CD1c-positive myeloid dendritic cell (primary cell): ENCODE measurements at regions not wholly inside any gene's neighbourhood (a gene's known extent, or its start where the extent isn't known, plus 50 kb on each side); places are given as distances from the start of the nearest gene placed in this dataset.

Experiments
- DNase-seq: peaks from one replicate; pipeline ENCODE4 v3.0.0-alpha.2; 2016; ENCODE audit errors: extremely low spot score

DNA sequence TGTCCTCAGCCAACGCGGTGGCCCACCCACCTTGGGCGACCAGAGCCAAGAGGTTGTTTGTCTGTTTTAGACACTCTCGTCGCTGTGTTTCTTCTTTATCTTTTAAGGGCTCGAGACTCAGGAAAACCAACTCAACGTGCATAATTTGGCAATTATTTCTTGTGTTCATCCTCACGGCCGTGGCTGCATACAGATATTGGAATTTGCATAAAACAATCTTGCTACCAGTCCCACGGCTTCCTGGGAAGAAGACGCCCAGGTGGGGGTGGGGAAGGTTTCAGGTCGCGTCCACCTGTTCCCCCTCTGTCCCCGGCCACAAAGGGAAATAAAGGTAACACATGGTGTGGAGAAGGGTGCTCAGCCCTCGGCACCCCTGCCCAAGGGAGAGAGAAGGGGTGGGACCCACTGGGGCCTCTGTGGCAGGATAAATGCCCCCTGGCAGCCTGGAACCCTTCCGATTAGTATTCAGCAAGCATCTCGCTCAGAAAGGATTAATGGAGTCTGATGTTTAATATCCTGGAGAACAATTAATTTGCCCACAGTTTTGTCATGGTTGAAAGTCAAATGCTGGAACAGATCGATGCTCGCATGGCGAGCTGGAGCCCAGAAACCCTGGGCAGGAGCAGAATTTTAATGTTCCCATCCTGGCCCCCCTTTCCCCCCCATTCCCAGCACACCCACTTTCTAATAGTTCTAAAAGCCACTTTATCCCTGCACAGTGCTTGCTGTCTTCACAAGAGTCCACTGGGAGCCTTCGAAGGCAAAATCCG, 359.7 kb downstream of the MN1 start:
- DNase-seq, result no peak

DNA sequence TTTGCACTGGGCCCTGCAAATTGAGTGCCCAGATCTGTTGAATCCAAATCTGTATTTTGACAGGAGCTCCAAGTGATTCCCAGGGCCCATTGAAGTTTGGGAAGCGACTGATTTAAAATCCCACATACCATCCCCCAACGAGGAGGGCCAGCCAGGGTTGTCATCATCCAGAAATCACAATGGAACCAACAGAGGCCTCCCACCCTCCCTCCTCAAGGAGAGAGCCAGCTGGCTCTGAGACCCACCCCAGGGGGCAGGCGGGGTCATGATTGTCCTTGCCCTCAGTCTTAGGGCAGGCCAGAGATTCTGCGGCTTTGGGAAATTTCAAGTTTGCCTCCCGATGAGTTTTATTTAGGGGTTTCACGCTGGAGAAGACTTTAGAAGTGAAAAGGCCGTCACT, 358.2 kb downstream of the MN1 start:
- no peak for DNase-seq

DNA sequence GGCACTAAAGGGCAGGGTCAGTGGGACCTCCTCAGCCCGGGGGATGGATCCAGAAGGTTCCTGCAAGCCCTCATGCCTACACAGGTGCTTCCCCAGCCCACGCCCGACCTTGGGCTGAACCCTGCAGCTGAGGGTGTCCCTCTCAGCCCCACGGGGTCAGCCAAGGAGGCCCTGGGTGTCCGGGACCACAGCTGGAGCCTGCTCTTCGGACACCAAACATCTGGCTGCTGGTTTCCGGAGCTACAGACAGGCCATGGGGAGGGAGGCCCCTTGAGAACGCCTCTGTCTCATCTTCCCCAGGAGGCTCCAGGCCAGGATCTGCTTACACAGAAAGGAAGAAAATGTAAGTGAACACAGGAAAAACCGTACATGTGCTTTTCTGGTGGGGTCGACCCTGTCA, 355.7 kb downstream of the MN1 start:
- no peak for DNase-seq

DNA sequence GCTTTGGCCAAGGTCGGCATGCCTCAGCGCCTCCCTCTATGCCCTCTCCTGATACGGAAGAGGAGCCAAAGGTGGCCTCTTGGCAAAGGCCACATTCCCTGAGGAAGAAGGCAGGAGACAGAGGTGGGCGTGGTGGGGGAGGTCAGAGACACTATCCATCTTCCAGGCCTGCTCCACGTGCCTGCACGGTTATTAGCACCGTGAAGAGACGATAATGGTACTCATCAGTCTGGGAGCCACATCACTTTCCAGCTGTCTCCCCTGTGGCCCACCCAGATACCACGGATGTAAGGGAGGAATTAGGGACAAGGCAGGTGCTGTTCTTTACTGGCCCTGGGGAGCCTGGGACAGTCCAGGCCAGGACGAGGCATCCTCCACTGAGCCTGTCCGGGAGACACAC, 354.3 kb downstream of the MN1 start:
- no peak for DNase-seq

DNA sequence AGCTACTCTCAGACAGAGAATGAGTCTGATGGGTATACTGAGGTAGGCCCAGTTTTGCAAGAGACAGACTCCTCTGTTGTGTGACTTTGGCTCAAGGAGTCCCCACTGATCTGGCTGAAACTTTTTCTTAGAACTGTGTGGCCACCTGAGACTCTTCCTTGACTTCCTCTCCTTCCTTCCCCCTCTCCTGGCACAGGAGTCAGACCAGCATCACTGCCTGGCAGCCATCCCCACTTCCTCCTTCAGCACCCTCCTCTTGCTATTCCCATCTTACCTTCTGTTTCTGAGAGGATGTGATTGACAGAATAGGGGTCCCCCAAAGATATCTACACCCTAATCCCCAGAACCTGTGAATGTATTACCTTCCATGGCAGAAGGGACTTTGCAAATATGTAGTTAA, 351.1 kb downstream of the MN1 start:
- no peak for DNase-seq

DNA sequence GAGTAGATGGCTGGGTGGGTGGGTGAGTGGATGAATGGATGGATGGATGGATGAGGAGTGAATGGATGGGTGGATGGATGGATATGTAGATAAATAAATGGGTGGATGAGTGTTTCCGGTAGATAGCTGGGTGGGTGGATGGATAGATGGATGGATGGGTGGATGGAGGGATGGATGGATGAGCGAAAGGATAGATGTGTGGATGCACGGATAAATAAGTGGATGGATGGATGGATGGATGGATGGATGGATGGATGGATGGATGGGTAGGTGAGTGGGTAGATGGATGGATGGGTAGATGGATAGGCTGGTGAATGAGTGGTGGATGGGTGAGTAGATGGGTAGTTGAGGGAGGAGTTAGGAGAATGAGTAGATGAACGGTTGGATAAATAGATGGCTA, 349.3 kb downstream of the MN1 start:
- no peak for DNase-seq

DNA sequence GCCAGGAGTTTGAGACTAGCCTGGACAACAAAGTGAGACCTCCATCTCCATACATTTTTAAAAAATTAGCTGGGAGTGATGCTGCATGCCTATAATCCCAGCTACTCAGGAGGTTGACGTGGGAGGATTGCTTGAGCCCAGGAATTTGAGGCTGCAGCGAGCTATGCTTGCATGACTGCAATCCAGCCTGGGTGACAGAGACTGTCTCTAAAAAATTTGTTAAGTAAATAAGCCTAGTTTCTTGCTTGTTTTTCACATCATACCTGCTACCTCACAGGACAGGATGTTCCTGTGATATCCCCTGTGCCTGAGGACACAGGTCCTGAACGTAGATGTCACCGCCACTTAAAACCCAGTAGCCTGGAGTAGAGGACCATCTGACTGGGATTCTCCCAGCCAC, 348.6 kb downstream of the MN1 start:
- DNase-seq, result no peak

DNA sequence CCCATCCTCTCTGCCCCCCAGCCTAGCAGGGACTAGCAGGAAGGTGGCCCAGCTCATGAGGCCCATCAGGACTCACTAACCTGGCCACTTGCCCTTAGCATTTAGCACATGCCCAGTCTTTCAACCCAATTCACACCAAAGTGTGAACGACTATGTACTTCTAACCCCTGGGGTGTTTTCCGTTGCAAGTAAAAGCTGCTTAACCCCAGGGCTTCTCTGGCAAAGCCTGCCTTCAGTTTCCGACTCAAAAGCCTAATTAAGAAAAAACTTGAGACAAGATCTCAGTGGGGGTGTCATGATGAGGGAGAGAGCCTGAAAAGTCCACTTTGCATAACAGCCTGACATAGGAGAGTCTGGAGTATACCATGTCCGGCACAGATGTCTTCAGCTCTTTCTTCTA, 347.8 kb downstream of the MN1 start:
- no peak for DNase-seq

DNA sequence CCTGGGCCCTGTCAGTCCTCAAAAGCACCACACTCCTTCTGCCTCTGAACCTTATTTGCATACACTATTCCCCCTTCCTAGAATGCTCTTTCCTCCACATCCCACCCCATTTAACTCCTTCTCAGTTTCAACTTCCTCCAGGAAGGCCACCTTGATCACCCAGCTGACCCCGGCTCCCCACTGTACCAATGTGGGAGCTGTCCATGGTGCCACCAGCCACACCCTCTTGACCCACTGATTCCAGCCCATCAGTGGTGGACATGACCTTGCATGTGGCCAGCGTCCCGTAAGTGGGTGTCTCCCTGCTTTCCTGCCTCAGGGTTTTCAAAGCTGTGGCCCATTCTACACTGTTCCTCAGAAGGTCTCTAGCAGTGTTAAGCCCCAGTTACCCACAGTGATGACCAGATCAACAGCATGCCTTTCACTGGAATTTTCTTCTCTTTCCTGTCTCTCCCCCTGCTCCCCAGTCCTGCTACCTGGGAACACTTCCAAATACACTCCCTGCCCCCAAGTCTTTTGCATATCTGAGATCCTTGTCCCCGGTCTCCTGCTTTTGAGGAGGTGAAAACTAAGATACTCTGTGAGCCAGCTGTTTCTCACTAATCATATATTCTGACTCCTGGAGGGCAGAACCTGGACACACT, 346.6 kb downstream of the MN1 start:
- no peak for DNase-seq

DNA sequence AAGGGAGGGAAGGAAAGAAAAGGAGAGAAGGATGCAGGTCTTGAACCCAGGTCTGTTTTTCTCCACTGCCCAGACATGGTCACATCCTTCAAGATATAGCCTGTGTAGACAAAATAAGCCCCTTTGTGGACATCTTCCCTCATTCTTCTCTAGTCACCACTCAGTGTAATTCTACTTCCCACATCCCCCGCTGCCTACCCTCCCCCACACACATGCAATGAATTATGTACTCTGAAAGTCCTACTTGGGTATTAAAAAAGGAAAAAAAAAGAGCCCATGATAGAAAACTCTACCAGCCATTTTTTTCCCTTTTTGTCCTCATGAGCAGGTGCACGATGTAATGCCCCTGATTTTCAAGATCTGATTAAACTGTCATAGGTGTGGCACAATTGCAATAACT, 346.0 kb downstream of the MN1 start:
- no peak for DNase-seq

DNA sequence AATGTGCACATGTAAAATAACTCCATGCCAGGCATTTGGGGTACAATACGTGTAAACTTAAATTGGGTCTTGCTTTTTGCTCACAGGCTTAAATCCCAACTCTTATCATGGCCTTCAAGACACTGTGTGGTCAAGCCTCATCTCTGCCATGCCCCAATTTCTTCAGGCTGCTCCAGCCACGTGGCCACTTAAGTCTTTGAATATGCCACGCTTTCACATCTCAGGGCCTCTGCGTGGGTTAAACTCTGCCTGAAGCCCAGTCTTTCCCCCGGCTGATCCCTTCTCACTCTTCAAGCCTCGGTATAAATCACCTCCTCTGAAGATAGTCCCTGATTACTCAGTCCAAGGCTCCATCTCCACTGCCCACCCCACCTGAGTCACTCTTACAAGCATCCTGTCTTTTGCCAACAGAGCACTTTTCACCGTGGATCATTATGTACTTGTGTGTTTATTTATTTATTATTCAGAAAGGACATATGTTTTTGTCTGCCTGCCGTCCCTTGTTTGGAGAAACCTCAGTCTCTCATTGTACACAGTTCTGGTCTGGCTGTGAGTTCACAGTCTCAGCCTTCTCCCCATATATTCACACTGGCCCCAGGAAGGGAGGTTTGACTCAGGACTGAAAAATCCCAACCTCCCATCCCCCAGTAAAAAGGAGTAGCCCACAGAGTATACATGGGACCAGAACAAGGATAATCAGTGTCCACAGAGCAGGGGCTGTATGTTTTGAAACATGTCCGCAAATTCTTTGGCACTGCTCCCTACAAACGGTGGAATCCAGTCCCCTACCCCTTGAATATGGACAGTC, 344.7 kb downstream of the MN1 start:
- DNase-seq, result no peak

DNA sequence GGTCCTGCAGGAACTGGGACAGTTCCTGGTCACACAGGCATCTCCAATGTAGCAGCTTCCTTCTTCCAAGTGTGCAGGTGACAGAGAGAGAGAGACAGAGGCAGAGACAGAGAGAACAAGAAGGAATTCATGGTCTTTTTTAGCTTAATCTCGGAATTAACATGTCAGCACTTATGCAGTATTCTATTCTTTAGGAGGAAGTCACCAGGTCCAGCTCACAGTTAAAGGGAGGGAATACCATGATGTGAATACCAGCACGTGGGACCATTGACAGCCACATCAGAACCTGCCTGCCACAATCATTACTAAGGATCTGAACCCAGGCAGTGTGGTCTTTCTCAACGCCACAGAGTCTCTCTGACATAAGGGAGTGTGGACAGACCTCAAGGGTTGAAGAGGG, 341.6 kb downstream of the MN1 start:
- no peak for DNase-seq

DNA sequence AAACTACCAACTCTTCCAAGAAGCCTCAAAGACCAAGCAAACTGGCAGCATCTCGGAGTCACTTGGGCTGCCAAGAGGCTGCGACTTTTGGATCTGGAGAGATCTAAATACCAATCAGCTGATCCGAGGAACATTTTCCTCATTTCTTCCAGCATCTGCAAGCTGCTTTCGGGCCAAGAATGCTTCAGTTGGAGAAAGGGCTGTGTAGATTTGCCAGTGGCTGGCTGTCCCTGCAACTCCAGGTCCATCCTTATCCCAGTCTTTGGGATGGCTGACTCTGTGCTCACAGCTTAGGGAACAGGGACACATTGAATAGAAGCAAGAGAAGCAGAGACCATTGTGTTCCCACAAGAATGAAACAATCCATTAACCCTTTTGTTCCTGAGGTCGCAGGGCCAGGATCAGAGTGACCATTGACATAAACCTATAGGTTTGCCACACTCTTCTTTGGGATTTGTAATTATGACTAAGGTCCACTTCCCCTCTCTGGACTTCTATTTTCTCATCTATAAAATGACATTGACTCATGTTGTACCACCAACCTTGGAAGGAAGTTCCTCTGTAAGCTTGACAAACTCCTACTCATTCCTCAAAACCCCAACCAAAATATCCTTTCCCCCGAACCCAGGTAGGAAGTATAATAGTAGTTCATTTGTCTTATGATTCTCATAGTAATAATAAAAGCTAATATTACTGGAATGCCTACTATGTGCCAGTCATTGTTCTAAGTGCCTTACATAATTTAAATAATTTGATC, 340.8 kb downstream of the MN1 start:
- DNase-seq, result no peak

DNA sequence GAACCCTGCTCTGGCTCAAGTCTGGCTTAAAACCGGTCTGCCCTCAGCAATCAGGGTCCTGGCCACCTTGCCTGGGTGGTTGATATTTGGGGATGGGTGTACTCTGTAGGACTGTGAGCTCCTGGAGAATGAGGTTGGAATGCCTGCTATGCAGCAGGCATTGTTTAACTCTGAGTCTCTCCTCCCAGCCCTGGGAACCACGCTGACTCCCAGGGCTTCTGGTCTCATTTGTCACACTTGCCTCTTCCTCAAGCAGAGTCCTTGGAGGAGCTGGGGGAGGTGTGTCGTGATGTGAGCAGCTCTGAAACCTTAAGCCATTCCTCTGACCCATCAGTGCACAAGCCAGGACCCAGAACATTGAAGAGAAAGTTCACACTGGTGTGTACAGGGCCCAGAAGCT, 340.1 kb downstream of the MN1 start:
- no peak for DNase-seq

DNA sequence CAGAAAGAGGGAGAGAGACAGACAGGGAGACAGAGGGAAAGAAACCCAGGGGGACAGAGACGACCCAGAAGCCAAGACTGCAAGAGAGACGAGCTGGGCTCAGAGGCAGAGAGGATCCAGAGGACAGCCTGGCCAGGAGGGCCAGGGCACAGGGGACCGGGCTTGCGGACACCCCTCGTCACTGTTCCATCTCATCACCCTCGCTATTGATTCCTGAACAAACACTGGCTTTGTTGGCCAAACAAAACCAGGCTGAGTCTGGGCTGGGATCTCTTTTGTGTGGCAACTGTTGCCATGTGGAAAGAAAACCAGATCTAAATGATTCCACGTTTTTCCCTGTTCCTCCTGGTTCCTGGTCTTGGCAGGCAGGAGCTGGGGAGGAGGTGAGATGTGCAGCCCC, 339.4 kb downstream of the MN1 start:
- no peak for DNase-seq

DNA sequence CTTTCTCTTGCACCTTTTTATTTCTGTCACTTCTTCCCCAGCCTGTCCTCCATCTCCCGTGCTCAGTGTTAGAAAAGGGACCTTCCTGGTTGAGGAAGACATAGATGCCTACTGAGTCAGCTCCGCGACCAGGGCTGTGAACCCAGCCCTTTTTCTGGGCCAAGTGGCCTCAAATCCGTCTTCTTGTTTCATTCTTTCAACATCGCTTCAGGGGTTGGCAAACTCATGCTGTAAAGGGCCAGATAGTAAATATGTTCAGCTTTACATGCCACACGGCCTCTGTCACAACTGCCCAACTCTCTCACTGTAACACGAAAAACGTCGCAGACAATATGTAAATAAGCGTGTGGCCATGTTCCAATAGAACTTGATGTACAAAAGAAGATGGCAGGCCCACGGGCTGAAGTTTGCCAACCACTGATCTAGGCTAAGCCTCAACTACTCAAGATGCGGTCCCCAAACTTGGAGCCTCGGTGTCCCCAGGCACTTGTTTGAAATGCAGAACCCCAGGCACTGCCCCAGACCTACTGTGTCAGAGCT, 338.4 kb downstream of the MN1 start:
- DNase-seq, result no peak

DNA sequence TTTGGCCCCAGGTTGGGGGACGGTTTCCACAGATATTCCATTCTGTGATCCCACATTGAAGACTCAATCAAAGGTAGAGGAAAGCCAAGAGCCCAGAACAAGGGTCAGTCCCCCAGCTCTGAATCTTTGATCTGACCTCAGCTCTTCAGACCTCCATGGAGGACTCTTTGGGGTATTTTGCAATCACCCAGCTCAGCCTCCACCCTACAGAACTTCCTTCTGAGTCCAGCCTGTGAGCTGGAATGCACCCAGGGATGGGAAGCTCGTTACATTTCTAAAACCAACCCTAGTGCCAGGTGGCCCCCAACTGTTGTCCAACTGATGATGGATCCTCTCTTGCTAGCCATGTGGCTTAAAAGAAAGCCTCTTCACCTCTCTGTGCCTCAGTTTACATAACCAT, 335.3 kb downstream of the MN1 start:
- no peak for DNase-seq

DNA sequence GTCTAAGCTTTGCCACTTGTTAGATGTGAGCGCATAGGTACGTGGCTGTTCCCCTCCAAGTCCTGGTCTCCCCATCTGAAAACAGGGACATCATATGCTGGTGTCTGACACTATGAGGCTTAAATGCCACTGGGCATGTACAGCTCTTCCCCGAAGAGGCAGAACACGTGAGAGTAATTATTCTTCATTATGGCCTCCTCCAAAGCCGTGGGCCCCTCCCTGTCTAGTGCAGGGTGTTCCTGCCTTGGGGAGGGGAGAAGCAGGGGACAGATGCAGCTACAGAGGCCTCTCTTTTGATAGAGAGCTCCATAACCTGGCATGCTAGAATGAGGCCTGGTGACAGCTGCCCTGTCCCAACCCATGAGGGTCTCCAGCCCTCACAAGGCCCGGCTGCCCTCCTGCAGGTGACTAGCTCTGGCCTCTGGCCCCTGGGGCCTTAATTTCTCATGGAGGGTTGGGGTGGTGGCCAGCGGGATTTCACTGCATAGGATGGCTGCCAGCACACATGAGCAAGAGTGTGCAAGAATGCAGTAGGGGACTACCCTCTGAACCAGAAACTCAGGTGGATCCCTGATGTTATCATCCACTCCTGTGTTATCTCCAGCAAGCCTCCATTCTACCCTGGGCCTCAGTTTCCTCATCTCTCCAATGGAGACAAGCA, 334.6 kb downstream of the MN1 start:
- DNase-seq, result no peak

DNA sequence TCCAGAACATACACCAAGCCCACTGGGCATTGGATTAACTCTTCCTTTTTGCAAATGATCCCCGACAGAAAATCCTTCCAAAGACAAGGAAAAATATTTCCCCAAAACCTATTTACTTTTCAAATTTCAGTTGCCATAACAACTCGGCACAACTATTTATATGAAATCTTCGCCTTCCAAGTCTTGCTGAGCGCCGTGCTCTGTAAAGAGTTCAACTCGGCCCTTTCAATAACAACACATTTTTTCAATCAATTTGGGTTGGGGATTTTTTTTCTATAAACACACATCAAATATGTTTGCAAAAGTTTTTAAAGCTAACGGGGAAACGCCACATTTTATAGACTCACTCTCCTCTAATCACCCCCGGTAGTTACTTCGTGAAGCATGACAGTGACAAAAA, 333.8 kb downstream of the MN1 start:
- DNase-seq, result no peak

DNA sequence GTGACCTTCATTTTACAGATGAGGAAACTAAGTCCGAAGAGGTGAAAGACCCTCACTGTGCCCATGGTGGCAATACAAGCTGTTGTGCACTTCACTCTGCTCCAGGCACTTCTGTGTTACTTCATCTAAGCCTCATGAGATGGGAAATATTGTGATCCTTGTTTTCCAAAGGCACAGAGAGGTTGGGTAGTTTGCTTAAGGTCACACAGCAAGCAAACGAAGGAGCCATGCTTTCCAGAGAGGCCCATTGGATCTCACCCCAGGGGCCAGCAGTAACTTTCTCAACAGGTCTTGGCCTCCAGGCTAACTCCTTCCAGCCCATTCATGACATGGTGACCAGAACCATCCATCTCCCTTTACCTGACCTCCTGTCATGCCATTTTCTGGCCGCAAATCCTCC, 332.8 kb downstream of the MN1 start:
- no peak for DNase-seq

DNA sequence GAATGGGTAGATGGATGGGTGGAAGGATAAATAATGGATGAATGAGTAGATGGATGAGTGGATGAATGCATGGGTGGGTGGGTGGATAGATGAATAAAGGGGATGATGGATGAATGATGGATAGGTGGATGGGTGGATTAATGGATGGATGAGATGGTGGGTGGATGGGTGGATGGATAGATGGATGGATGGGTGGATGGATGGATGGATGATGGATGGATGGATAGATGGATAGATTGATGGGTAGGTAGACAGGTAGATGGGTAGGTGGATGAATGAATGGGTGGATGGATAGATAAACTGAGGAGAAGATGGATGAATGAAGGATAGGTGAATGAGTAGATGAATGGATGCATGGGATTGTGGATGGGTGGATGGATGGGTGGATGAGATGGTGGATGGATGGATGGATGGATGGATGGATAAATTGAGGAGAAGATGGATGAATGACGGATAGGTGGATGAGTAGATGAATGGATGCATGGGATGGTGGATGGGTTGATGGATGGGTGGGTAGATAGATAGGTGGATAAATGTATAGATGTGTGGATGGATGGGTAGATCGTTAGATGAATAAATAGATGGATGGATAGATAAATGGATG, 331.3 kb downstream of the MN1 start:
- DNase-seq, result no peak
